Stimulated activated naive CD4-positive, alpha-beta T cell treated with Interleukin-2 at 50 U/mL for 16 hours (primary cell): ENCODE measurements at regions not wholly inside any gene's neighbourhood (a gene's known extent, or its start where the extent isn't known, plus 50 kb on each side); places are given as distances from the start of the nearest gene placed in this dataset.
"Not testable (repeated sequence)": the region's sequence is repeated elsewhere in the genome, so short reads cannot be mapped to it uniquely, and the experiment has no call there.

Source experiments
- DNase-seq: peaks from one replicate; lab custom pipeline; 2025; lab: John Stamatoyannopoulos, UW

DNA sequence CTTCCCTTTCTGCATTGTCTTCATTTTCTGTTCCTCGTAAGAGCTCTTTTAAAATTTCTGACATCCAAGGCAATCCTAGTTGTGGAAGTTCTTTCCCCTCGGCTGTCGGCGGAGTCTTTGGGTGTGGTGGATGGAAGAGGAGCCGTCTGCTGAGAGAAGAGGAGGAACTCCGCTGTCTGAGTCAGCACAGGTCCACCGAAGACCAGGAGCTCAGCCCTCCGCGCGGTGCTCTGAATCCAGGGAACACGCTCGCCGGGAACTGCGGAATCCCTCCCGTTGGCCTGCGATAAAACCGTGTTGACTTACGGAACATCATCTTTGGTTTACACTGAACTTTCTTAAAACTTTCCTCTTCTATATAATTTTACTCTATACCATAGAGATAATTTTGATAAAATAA lies 100.7 kb upstream of the IRX4 start:
- no peak for DNase-seq

GRCh38 chr5:1982561-1982960 lies 99.8 kb upstream of the IRX4 start:
- DNase-seq = not testable (repeated sequence)

- DNase-seq = no peak
These were observed 93.4 kb upstream of the IRX4 start for GRCh38 chr5:1975898-1976765.

DNA sequence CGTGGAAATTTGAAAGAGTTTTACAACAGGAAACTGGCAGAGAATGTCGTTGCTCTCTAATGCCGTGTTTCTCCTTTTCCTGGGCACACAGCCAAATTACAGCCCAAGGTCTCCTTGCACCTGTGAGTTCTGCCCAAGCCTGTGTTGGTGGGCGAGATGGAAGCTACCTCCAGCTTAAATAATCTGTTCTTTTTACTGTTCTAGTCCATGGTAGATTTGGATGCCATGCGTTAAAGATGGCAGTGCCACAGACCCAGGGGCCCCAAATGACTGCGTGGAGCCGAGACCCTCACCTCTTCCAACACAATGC lies 92.6 kb upstream of the IRX4 start:
- DNase-seq = no peak

- no peak for DNase-seq
These were observed 92.0 kb upstream of the IRX4 start for GRCh38 chr5:1974501-1975405.

DNA sequence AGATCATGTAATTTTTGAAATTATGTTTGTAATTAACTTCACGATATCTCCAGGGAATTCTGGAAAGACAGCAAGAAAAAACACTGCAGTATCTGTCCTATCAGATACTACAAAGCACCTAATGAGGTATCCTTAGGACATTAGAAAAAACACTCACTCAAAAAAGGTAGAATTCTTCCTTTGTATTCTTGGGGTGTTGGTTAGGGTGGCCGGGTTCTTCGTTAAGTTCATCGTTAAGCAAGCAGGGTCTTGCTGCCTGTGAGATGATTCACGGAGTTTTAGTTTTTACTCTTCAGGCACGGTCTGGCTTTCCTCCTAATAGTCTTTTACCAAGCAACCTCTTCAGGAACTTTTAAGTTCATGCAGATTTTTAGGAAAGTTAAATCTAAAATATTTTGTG lies 91.4 kb upstream of the IRX4 start:
- DNase-seq = no peak

GRCh38 chr5:1973391-1974013 lies 90.8 kb upstream of the IRX4 start:
- DNase-seq = no peak

DNA sequence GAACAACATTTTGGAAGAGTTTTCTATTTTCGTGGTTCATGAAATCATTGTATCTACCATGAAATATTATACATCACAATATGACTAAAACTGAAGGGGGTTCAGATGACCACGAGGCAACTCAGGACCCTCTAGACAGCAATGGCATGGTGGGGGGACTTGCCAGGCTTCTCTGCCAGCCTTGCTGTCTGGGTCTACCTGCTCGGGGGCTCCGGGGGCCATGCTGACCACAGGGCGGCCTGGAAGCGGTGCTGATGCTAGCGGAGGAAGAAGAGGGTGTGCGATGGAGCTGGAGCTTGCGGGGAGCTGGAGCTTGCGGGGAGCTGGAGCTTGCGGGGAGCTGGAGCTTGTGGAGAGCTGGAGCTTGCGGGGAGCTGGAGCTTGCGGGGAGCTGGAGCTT lies 89.2 kb upstream of the IRX4 start:
- no peak for DNase-seq

DNA sequence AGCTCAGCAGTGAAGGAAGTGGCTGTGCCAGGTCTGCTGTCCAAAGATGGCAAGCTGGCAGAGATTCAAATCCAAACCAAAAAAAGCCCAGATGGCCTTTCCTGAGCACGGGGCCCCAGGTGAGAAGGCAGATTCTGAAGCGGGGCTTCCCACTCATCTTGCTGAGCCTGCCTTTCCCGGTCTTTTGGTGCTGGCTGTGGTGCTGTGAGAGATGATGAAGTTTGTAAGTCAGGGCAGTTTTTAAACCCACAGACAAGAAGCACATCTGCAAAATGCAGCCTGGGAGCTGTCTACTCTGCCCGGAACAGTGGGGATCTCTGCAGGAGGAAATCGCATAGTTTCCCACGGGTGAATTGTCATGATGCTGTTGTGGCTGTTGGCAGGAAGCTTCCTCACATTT lies 85.0 kb upstream of the IRX4 start:
- DNase-seq = no peak

DNA sequence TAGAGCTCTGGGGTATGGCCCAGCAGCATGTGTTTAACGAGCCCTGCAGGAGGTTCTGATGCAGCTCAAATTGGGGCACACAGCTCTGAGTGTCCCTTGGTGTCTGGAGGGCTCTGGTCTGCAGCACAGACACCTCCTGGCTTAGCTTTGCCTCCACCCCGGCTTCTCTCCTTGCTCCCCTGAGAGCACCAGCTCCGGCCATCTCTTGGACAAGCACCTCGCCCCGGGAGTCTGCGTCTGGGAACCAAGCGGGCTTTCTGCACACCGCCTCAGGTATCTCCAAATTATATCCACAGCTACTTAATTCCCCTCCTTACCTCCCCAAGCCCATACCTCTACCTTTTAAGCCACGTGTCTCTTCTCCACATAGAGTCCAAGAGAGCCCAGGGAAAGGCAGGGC lies 83.7 kb upstream of the IRX4 start:
- no peak for DNase-seq

DNA sequence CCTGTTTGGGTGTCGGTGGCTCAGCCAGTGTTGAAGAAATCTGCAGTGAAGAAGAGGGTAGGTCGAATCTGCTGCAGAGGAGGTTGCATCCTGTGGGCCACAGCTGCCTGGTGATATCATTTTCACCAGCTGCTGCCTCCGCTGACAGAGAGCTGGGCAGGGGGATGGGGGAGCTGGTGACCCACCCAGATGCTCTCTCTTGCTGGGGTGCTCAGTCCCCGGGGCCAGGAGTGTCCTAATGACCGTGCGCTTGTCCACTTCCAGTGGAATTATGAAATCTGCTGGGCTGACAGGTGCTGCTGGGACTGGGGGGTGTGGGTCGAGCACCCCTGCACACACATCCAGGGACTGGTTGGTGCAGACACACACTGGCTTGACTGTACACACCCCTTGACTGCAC lies 83.2 kb upstream of the IRX4 start:
- no peak for DNase-seq

- DNase-seq = no peak
These were observed 81.3 kb upstream of the IRX4 start for GRCh38 chr5:1963941-1964451.

GRCh38 chr5:1963358-1963757 lies 80.6 kb upstream of the IRX4 start:
- no peak for DNase-seq

- DNase-seq = no peak
These were observed 80.1 kb upstream of the IRX4 start for GRCh38 chr5:1962619-1963355.

- DNase-seq = no peak
These were observed 79.3 kb upstream of the IRX4 start for GRCh38 chr5:1961952-1962595.

DNA sequence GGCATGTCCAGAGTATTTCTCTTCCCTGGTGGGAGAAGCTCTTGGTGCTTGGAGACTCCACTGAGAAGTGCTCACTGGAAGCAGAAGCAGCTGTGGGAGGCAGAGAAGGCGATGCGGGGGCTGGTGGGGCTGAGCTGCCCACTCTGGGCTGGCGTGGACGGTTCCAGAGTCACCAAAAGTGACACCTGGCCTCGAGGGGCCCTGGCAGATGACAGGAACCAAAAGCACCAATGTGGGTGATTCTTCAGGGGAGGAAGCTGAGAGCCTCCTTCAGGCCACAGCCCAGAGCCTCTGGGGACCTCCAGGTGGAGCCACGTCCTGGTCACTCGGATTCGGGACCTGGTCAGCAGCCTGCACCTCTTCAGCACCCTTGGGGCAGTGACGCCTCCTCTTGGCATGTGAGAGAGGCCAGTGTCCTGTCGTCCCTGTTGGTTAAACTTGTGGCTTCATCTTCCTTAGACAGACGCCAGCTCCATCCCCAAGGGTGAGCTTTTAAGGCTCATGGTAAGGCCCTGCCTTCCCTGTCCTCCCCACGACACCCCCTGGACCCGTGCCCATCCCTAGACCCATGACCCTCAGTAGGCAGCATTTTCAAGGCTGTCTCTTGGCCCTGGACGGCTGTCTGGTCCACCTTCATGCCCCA lies 78.7 kb upstream of the IRX4 start:
- no peak for DNase-seq

- DNase-seq = no peak
These were observed 78.0 kb upstream of the IRX4 start for GRCh38 chr5:1960595-1961303.

GRCh38 chr5:1959725-1960581 lies 77.2 kb upstream of the IRX4 start:
- DNase-seq = no peak

DNA sequence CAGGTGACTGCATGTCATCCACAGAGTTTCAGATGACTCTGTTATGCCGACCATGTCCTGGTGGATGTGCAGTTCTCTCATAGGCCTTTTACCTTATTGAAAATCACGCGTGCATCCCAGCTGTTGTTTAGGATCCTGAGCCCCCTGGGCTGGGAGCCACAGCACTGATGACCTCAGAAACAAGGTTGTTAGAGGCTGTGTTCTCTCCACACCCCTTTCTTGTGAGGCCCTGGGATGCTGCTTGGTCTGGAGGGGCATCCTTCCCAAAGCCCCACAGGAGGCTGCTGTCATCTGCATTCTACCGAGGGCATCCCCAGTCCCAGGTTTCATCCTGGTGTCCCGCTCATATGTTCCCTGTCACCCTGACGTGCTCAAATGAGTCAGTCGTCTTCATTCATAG lies 76.5 kb upstream of the IRX4 start:
- no peak for DNase-seq
